Erythroblast (primary cell): ENCODE measurements at regions not wholly inside any gene's neighbourhood (a gene's known extent, or its start where the extent isn't known, plus 50 kb on each side); places are given as distances from the start of the nearest gene placed in this dataset.

Source experiments
- GATA1 ChIP-seq: IDR thresholded peaks from 2 replicates; pipeline ENCODE4 v1.6.1; 2011; ENCODE audit warnings: low read depth, mild to moderate bottlenecking, control low read depth, low read length, moderate library complexity
- POLR2A ChIP-seq: IDR thresholded peaks from 2 replicates; pipeline ENCODE4 v1.6.1; 2011; ENCODE audit warnings: mild to moderate bottlenecking, low read length

GRCh38 chr18:54702686-54703085, 111.6 kb downstream of the DYNAP start:
- TF ChIP-seq POLR2A: no peak
- TF ChIP-seq GATA1: no peak
